GM18502 (cell line): ENCODE measurements at regions not wholly inside any gene's neighbourhood (a gene's known extent, or its start where the extent isn't known, plus 50 kb on each side); places are given as distances from the start of the nearest gene placed in this dataset.
"Not testable (repeated sequence)": the region's sequence is repeated elsewhere in the genome, so short reads cannot be mapped to it uniquely, and the experiment has no call there.

Source experiments
- ATAC-seq: cut with Tn5 transposase; IDR thresholded peaks from one replicate; pipeline ENCODE4 v1.9.1; 2021; ENCODE audit warnings: mild to moderate bottlenecking; ENCODE audit not compliant: unreplicated experiment, poor library complexity

DNA sequence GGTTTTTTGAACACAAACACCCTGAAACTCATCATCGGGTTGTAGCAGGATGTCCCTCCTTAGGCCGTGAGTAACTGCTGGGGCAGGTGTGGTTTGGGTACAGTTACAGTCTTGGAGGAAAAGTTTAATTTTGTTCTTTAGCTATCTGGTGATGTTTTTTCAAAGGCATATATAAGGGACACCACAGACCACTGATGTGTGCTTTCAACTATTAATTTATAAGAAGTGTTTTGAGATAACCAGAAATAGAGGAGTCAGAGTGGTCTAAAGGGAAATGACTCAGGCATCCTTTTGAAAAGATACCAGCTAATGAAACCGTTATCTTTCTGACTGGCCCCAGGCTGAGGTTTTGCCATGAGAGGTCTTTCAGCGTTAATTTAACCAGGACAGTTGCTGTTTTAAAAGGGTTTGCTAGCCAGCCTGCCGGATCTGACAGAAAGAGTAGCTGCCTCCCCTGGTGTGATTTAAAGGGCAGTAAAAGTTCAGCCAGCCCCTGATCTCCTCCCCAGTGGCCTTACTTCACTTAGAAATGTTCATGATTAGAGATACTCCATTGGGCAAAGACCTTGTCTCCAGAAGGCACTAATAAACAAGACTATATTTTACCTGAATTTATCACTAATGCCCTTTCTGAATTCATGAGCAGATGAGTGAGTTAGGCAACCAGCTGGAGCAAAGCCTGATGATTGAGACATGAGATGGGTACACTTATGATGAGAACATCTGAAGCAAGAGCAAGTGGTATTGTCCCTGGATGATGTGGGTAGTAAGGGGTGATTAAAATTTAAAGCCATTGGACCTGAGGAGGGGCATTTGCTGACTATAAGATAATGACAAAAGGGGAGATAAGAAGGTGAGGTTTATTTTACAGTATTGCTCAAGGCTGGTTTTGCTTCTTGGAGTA is 482.5 kb upstream of the TBL1XR1 start:
- peak; percentile 84 for ATAC-seq

DNA sequence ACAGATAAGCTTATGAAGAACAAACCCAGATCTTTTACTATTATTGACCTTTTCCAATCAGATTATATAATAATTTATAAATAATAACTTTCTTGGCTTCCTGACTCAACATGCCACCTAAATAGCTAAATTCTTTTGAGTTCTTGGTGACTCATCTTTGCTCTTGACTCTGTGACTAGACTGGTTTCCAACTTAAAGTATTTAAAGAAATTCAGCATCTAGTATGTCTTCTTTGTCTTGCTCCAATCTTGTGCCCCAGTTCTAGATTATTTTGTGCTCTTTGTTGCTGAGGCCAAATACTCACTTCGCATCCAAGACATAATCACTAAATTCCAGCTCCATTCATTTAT is 483.2 kb upstream of the TBL1XR1 start:
- no peak for ATAC-seq

DNA sequence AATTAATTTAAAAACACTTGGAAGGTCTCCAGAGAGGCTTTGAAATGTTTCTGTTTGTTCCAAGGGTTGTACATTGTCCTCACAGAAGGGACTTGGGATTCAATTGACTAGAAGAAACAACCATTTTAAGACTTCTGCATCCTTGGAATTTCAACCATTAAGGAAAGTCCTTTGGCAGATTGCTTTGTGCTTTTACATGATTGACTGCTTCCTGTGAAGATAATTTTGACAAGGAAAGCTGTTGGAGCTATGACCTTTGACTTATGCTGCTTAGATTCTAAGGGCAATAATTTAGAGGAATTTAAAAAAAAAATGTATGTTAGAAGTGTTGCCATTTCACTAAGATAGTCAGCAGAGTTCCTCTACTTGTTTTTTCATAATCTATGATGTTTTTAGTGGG is 483.9 kb upstream of the TBL1XR1 start:
- ATAC-seq, result no peak

GRCh38 chr3:177681852-177682251 is 484.6 kb upstream of the TBL1XR1 start:
- ATAC-seq, result no peak

DNA sequence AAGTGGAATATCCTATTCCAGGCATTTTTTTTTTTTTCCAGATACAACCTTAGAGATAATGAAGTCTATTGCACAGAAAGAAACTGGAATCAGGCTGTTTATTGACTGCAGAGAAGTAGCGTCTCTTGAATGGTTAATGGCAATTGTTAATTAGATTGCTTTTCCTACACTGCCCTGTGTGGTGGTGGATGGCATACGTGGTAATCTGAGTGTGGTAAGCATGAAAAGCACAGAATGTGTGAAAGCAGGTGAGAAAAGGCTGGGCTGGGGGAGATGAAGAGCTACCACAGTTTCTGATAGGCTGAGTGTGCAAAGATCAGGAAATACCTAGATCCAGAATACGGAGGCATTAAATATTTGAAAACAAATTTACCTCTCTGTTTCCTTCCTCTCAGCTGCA is 486.3 kb upstream of the TBL1XR1 start:
- no peak for ATAC-seq

DNA sequence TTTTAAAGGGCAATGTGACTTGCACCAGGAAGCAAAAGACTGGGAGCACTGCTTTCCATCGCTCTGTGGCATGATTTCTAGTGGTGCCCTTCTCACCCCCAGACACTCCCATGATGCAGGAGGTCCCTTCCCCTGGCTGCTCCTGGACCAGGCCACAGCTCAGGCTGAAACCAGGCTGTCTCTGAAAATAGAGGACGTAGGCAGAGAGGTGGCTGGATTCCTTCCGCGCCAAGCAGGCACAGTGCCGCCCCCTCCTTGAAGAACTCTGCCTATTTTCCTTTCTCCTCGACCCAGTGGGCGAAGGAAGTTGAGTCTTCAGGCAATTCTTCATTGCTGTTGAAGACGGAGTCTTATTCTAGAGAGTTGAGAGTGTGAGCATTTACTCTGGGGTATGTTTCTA is 489.4 kb upstream of the TBL1XR1 start:
- ATAC-seq, result no peak

- no peak for ATAC-seq
These were observed 490.0 kb upstream of the TBL1XR1 start for GRCh38 chr3:177687291-177687690.

- no peak for ATAC-seq
These were observed 490.9 kb upstream of the TBL1XR1 start for GRCh38 chr3:177688152-177688551.

- no peak for ATAC-seq
These were observed 491.8 kb upstream of the TBL1XR1 start for GRCh38 chr3:177689077-177689476.

GRCh38 chr3:177689869-177690268 is 492.6 kb upstream of the TBL1XR1 start:
- no peak for ATAC-seq

DNA sequence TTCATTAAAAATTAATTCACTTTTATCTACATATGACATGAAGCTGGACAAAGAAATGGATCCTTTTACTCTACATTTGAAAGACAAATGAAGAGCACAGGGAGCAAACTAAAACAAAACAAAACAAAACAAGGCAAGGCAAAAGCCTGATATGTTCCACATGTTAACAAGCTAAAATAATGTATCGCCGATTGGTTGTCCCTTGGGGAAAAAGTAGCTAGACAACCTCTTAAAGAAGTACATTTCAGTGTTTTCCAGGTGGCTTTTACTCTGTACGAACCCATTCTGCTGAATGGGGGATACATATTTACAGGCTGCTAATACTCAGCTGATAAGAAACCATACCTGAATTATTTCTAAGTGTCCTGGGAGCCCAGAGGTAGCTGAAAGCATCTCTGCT is 493.0 kb upstream of the TBL1XR1 start:
- no peak for ATAC-seq

GRCh38 chr3:177692304-177692975 is 495.2 kb upstream of the TBL1XR1 start:
- ATAC-seq, result no peak

DNA sequence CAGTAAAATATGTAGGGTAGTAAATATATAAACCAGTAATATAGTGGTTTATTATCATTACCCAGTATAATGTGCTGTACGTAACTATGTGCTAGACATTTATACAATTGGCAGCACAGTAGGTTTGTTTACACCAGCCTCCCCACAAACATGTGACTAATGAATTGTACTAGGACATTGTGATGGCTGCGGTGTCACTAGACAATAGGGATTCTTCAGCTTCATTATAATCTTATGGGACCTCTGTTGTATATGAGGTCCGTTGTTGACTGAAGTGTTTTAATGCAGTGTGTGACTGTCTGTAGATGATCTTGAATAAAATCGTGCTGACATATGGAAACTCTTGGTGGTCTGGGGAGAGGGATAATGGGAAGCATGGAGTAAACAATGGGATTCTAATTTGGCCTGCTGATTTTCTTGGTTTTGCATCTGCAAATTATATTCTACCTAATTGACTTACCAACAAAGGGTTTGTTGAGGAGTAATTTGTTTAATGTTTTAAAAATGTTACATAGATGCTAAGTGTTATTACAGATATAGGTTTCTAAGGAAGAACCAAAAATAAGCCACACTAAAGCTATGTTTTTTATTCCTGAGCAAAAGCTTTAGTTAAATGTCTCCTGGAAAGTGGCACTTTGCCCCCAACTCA is 496.5 kb upstream of the TBL1XR1 start:
- ATAC-seq, result no peak

DNA sequence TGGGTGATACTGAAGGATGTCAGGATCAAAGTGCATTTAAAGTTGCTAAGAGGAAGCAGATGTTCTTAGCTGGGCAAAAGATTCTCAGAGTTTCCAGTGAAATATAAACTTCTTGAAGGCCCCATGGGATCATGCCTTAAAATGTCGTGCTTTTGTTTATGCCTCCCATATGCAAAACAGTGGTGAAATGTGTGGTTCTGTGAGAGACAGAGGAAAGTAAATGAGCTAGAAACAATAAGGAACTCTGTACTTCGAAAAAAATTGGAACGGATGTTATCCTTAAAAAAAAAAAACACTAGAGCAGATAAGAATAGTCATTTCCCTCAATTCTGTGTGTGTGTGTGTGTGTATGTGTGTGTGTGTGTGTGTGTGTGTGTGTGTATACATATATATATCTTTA is 497.0 kb upstream of the TBL1XR1 start:
- no peak for ATAC-seq

- ATAC-seq, result no peak
These were observed 497.7 kb upstream of the TBL1XR1 start for GRCh38 chr3:177694951-177695350.

GRCh38 chr3:177700117-177700516 is 502.8 kb upstream of the TBL1XR1 start:
- ATAC-seq, result no peak

DNA sequence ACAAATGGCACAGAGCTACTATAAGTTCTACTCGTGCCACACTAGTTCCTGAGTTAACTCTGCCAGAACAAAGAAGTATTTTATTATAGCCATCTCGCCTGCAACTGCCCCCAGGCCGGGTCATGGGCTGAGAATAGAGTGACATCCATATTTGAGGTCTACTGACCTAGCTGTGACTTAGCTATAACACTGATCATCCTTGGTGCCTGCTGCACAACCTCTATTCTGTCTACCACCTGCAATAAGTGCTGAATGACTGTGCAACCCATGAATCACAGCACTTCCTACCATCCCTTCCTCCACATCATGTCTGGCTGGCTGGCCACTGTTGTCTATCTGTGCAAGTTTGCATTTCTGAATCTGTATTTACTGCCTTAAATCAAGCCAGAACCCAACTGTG is 506.5 kb upstream of the TBL1XR1 start:
- no peak for ATAC-seq

DNA sequence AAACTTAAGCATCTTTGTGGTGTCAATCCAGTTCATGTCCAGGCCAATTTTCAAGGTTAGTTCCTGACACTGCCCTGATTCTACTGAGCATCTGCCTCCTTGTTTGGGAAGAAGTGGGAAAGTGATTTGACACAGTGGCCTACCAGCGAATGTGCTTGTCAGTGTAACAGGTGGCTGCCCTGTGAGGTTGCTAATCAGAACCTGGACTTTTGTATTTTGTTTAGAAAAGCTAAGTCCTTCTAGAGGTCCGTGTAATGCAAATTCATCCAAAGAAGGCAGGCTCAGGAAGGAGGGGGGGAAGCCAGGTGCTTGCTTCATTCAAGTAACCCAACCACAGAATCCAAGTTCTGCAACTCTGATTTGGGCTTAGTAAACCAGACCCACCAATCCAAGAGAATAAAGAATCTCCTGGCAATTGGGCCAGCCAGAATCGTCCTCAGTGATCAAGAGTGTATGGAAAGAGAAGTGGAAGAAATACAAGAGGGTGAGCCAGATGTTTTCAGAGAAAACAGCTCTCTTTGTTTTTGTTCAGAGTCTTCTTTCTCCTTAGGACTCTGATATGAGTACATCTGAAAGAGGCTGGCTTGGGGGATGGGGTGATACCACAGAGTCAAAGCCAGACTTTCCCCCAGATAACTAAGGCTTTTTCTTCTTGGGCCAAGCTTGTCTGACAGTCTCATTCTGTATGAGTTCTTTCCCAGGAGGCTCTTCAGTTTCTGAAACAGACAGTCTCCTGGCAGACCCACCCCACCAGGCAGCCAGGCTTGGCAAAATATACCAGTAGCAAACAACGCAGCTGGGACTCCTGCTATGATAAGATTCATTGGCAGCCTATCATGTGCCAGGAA is 508.9 kb upstream of the TBL1XR1 start:
- no peak for ATAC-seq

GRCh38 chr3:177709470-177709869 is 512.2 kb upstream of the TBL1XR1 start:
- not testable (repeated sequence) for ATAC-seq

DNA sequence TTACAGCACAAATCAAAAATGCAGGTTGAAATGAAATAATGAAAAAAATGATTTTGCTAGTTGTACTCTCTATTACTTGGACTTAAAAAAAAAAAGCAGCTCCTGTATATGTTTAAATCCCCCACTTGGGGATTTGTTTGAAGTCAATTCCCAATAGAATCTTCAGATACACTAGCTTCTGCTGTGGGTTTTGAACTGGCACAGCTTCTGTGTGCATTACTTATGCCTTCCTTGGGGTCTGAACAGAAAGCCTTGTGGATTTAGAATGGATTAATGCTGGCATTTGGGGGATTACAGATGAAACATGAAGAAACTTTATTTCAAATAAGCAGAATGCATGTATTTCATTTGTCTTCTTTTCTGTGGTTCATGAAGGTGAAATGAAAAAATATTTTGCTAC is 513.2 kb upstream of the TBL1XR1 start:
- ATAC-seq, result no peak
